HG03108 (cell line): ENCODE measurements at regions not wholly inside any gene's neighbourhood (a gene's known extent, or its start where the extent isn't known, plus 50 kb on each side); places are given as distances from the start of the nearest gene placed in this dataset.

Experiments used
- ATAC-seq: cut with Tn5 transposase; IDR thresholded peaks from one replicate; pipeline ENCODE4 v1.9.1; 2021; ENCODE audit warnings: moderate library complexity; ENCODE audit not compliant: unreplicated experiment

DNA sequence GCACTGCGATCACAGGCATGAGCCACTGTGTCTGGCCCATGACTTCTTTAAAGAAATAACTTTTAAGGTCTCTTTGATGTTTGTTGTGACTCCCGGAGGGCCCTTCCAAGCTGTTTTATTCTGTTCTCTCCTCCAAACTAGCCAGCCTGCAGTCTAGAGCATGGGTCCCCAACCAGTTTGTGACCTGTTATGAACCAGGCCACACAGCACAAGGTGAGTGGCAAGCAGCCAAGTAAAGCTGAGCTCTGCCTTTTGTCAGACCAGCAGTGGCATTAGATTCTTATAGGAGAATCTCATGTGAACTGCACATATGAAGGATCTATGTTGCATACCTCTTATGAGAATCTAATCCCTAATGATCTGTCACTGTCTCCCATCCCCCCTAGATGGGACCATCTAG, 223.9 kb upstream of the RGPD4 start:
- ATAC-seq = no peak

- ATAC-seq = no peak
Observed at GRCh38 chr2:107607054-107607453, 219.6 kb upstream of the RGPD4 start.

DNA sequence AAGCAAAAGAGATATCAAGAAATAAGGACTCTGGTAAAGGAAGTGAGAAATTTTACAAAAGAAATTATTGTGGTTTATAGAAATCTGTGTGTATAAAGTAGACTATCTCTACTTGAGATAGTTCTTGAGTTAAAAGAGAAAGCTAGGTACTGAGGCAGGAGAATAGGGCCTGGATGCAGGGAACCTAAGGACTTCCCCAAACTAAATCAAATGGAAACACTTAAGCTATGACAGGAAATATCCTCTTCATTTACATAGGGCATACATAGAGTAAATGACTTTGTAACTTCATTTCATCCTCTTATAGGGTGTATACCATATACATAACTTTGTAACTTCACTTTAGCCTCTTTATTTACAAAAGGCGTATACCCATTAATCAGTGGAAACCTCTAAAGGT, 219.2 kb upstream of the RGPD4 start:
- no peak for ATAC-seq

DNA sequence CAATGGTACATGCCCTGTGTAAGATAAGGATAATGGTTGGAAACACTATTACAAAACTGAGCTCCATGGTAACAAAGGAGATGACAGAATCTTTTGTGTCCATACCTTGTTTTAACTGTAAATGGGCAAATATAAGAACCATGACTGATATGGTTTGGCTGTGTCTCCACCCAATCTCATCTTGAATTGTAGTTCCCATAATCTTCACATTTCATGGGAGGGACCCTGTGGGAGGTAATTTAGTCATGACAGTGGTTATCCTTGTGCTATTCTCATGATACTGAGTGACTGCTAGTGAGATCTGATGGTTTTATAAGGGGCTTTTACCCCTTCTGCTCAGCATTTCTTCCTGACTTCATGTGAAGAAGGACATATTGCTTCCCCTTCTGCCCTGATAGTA, 211.7 kb upstream of the RGPD4 start:
- no peak for ATAC-seq

DNA sequence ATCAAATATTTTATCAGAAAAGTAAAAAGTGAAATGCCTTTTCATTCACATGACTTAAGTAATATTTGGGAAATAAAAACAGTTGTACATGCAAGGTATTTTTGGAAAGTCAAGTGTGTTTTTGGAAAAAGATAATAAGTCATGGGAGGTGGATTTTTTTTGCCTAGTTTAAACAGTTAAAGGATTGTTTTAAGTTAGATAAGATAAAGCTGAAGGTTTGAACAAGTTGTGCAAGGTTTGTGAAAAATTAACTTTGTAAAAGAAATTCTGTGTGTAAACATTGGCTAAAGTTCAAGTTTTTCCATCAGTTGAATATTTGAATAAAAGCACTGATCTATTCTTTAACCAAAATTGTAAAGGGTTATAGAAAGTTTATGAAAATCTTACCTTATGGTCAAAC, 207.9 kb upstream of the RGPD4 start:
- ATAC-seq = no peak

DNA sequence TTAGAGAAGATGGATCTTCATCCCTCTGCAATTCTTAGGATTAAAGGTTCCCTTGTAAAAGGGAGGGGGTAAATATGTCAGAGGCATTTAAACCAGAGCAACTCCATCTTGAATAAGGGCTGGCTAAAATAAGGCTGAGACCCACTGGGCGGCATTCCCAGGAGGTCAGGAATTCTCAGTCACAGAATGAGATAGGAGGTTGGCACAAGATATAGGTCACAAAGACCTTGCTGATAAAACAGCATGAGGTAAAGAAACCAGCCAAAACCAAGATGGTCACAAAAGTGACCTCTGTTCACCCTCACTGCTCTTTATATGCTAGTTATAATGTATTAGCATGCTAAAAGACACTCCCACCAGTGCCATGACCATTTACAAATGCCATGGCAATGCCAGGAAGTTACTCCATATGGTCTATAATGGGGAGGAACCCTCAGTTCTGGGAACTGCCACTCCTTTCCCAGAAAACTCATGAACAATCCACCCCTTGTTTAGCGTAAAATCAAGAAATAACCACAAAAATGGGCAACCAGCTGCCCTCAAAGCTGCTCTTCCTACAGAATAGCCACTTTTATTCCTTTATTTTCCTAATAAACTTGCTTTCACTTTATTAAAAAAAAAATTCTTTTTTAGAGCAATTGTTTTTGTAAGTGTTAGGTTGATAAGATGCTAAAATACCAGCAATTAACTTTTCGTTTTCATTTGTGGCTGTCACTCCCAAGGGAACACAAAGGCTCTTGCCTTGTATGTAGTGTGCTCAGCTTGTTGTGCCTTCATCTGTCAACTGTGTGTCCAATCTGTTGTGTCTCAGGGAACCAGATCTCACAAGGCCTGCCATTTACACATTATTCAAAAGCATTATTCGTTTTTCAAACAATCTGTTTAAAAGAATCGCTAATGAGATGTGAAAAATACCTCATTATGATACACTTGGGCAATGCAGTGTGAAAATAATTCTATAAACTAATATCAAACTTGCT, 205.2 kb upstream of the RGPD4 start:
- ATAC-seq = no peak

DNA sequence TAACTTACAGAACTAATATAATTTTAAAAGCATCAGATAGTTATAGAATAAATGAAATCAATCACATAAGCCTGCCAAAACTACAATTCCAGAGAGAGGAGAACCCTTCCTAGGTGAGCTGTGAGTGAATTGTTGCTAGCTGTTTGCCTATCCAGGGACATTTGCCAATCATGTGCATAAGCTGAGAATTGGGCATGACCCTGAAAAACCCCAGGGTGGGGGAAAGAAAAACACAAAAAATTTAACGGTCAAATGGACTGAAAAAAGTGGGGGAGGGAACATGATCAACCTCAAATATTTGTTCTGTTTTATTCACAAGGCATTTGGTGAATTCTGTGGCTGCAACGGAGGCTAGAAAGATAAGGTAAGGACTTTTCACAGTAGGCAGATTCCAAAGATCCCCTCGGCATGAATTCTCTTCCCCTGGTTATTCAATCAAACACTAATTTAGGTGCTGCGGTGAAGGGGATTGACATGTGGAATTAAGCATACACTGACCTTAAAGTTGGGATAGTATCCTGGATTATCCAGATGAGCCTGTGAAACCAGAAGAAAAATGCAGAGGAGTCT, 203.9 kb upstream of the RGPD4 start:
- ATAC-seq = no peak

- no peak for ATAC-seq
Observed at GRCh38 chr2:107625982-107626381, 200.7 kb upstream of the RGPD4 start.

DNA sequence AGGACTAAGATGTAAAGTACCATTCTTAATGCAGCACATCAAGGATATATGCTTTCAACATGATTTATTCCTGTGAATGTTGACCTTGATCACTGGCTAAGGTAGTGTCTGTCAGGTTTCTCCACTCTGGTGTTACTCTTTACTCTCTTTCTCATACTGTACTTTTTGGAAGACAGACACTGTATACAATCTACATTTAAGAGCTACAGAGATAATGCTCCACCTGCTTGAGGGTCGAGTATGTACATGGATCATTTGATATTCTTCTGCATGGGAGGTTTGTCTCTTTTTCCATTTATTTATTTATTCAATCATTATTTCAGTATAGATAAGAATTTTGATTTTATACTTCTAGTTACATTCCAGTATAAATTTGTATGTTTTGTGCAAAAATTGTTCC, 199.5 kb upstream of the RGPD4 start:
- ATAC-seq = no peak

DNA sequence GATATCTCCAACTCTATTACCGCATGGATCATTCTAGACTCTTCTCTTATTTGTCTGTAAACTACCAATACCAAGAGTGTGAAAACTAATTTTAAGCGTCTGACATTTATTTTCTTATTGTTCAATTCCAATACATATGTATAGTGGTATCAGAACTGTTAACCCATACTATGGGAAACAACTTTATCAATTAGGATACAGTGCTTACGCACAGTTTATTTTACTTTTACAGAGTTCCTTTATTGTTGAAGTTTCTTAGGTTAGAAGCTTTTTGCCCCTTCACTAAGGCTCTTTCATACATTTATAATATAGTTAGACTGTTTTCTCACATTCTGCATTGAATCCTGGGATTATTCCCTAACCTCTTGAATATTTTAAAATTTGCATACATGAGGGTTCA, 198.8 kb upstream of the RGPD4 start:
- no peak for ATAC-seq

GRCh38 chr2:107633580-107634147, 193.0 kb upstream of the RGPD4 start:
- no peak for ATAC-seq

GRCh38 chr2:107634172-107634571, 192.5 kb upstream of the RGPD4 start:
- ATAC-seq = no peak

DNA sequence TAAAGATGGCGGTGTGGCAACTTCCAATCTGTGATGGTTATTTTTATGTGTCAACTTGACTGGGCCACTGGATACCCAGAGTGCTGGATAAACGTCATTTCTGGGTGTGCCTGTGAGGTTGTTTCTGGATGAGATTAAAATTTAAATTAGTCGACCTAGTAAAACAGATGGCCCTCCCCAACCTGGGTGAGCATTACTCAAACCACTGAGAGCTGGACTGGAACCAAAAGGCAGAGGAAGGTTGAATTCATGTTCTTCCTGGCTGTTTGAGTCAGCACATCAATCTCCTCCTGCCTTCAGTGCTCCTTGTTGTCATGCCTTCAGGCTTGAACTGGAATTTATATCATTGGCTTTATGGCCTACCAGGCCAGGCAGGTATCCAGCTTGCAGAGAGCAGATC, 190.8 kb upstream of the RGPD4 start:
- ATAC-seq = no peak

GRCh38 chr2:107645586-107645985, 181.1 kb upstream of the RGPD4 start:
- ATAC-seq = no peak

- ATAC-seq = no peak
Observed at GRCh38 chr2:107648781-107649404, 177.8 kb upstream of the RGPD4 start.

DNA sequence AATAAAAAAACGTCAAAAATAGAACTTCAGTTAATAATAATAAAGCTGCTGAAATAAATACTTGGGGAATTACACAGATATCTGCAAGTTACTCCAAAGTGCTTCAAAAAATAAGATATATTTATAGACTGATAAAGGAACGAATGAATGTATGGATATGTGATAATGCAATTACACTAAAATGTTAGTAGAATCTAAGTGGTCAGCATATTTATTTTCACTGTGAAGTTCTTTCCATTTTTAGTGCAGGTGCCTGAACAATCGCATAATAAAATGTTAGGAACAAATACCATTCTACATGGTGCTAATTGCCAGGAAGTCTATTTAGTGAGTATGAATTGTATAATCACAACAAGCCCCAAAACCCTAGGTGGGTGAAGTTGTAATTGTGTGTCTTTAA, 169.6 kb upstream of the RGPD4 start:
- ATAC-seq = no peak

DNA sequence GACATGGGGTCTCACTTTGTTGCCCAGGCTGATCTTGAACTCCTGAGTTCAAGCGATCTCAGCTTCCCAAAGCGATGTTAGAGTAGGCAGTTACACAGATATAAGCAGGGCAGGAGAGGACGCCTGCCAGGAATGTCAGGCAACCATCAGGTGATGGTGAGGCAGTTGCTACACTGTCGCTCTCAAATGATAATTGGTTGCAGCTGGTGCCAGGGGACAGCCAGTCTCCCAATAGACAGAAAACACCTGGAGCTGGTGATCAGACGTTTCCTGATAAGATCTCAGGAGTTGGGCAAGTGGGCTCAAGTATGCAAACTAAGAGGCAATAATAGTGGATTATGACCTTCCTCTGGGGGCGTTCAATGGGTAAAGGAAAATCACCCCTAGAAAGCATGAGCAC, 163.1 kb upstream of the RGPD4 start:
- no peak for ATAC-seq

DNA sequence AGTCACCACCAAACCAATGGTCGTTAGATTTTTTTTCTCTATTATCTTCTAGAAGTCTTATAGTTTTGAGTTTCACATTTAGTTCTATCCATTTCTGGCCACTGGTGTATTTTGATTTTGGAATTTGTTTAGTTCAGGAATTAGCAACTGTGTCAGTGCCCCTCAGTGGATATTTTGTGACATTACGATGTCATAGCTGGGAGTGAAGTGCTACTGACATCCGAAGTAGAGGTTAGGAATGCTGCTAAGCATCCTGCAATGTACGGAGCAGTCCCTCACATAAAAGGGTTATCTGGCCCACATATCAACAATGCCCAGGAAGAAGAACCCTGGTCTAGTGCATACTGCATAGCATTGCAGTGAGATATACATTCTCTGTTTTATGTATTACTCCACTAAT, 157.4 kb upstream of the RGPD4 start:
- ATAC-seq = no peak

- ATAC-seq = no peak
Observed at GRCh38 chr2:107681936-107682335, 144.8 kb upstream of the RGPD4 start.

GRCh38 chr2:107684421-107684820, 142.3 kb upstream of the RGPD4 start:
- no peak for ATAC-seq

DNA sequence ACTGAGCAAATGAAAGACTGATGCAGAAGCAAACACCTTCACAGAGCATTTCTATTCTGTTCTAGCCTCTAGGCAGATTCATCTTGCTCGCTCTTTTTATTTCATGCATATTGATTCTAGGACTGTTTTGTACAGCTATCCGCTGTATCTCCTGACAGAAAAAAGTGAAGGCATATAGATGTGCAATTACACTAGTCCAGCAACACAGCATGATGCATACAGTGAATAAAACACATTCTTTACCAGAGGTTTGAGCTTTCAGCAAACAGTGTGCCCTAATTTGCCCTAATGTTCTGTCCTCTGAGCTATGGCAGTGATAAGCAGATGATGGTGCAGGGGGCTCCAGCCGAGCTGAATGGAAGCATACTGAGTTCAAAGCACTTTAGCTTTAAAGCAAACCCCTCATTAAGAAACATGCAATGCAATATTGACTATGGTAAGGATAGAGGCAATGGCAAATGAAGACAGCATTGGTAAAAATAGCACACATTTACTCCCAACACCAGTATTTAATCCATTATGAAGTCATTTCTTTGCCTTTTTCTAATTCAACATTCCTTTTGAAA, 141.2 kb upstream of the RGPD4 start:
- ATAC-seq = no peak
